ENCODE measurements at regions not wholly inside any gene's neighbourhood (a gene's known extent, or its start where the extent isn't known, plus 50 kb on each side); places are given as distances from the start of the nearest gene placed in this dataset.

DNA sequence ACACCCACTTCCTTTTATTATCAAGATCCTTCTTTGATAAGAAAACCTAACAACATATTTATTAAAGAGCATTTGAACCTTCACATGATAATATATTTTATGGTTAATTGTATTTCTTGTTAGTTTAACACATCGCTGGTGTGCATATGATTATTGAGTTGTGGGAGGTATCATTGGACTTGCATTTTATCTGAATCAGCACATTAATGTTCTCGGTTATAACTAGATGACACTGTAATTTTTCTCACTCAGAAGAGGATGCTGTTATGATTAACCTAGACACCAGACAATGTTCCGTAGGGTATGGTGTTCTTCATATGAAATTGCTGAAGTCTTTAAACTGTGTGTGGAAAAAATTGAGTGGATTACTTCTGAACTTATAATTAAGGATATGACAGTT lies 1188.3 kb upstream of the EPHA6 start:
- ATAC-seq (no peak), FAIRE-seq (no peak), DNase-seq (ENCODE audit: extremely low read depth in 1 of 4, low spot score in 3 of 4) (no peak)
- H3K4me3 ChIP-seq: no peak overlapping the region
- ChIA-PET CTCF (ENCODE audit: low intra/inter-chr PET ratio) (no interaction called here), POLR2A (no interaction called here)
- no peaks in the 10 kb centered on the region for H4K20me1 ChIP-seq (replicated peaks; ENCODE audit: control insufficient read depth, insufficient read depth, low read length)
- in situ Hi-C loops (cut with MboI): no loop called here
- TF ChIP-seq ZNF76 (CRISPR knock-in tag; IDR thresholded peaks at IDR 0.05; ENCODE audit: borderline replicate concordance): no peak
- TF ChIP-seq, protein P1, sequence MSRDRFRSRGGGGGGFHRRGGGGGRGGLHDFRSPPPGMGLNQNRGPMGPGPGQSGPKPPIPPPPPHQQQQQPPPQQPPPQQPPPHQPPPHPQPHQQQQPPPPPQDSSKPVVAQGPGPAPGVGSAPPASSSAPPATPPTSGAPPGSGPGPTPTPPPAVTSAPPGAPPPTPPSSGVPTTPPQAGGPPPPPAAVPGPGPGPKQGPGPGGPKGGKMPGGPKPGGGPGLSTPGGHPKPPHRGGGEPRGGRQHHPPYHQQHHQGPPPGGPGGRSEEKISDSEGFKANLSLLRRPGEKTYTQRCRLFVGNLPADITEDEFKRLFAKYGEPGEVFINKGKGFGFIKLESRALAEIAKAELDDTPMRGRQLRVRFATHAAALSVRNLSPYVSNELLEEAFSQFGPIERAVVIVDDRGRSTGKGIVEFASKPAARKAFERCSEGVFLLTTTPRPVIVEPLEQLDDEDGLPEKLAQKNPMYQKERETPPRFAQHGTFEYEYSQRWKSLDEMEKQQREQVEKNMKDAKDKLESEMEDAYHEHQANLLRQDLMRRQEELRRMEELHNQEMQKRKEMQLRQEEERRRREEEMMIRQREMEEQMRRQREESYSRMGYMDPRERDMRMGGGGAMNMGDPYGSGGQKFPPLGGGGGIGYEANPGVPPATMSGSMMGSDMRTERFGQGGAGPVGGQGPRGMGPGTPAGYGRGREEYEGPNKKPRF (IDR thresholded peaks at IDR 0.05; ENCODE audit: low read depth, low read length): no peak
- TF ChIP-seq NCOA1 (IDR thresholded peaks at IDR 0.05; ENCODE audit: low read depth): no peak
- TF ChIP-seq ZNF133 (CRISPR knock-in tag; IDR thresholded peaks at IDR 0.05): no peak
- no peak for TF ChIP-seq RBFOX2 (IDR thresholded peaks at IDR 0.05; ENCODE audit: low read depth, low read length)
- TF ChIP-seq IRF2 (CRISPR knock-in tag; IDR thresholded peaks at IDR 0.05): no peak
- TF ChIP-seq ETV1 (tag; conservative IDR thresholded peaks at IDR 0.05; ENCODE audit: low read depth): no peak
- TF ChIP-seq POLR2G (IDR thresholded peaks at IDR 0.05; ENCODE audit: low read depth, low read length): no peak
- TF ChIP-seq, protein P2, sequence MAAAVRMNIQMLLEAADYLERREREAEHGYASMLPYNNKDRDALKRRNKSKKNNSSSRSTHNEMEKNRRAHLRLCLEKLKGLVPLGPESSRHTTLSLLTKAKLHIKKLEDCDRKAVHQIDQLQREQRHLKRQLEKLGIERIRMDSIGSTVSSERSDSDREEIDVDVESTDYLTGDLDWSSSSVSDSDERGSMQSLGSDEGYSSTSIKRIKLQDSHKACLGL (CRISPR knock-in tag; IDR thresholded peaks at IDR 0.05; ENCODE audit: borderline replicate concordance, poor library complexity, severe bottlenecking): no peak
- TF ChIP-seq, protein P3, sequence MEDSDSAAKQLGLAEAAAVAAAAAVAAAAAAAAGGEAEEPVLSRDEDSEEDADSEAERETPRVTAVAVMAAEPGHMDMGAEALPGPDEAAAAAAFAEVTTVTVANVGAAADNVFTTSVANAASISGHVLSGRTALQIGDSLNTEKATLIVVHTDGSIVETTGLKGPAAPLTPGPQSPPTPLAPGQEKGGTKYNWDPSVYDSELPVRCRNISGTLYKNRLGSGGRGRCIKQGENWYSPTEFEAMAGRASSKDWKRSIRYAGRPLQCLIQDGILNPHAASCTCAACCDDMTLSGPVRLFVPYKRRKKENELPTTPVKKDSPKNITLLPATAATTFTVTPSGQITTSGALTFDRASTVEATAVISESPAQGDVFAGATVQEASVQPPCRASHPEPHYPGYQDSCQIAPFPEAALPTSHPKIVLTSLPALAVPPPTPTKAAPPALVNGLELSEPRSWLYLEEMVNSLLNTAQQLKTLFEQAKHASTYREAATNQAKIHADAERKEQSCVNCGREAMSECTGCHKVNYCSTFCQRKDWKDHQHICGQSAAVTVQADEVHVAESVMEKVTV (CRISPR knock-in tag; IDR thresholded peaks at IDR 0.05): no peak
- TF ChIP-seq ZC3H11A (IDR thresholded peaks at IDR 0.05; ENCODE audit: low read depth, low read length): no peak
- 0% methylated on average over 3 of the region's 3 CpGs for WGBS (ENCODE audit: insufficient coverage, low coverage, missing lambda C conversion rate)
- no peak overlapping the region for H3K4me2 ChIP-seq (ENCODE audit: insufficient read depth, low read length)
- intact Hi-C loops (cut with micrococcal nuclease): no loop called here
- H2AFZ ChIP-seq (ENCODE audit: low read depth, low read length): no peak overlapping the region
- H3K9ac ChIP-seq (ENCODE audit: insufficient read depth in 1 of 2, low read depth in 2 of 2, low read length in 2 of 2): no peak overlapping the region
- H3K9me1 ChIP-seq (ENCODE audit: control insufficient read depth, insufficient read depth, low read length): no peaks in the 10 kb centered on the region
- no peaks in the 10 kb centered on the region for H3K79me2 ChIP-seq (ENCODE audit: control insufficient read depth, insufficient read depth, low read length)
- H3K4me1 ChIP-seq (replicated peaks in 1 of 2; ENCODE audit: control insufficient read depth in 2 of 2, insufficient read depth in 2 of 2, low read length in 2 of 2): no peaks in the 10 kb centered on the region
- no peaks in the 10 kb centered on the region for H3K9me3 ChIP-seq (replicated peaks; ENCODE audit: control insufficient read depth, insufficient read depth, low read depth, low read length)
- no peaks in the 10 kb centered on the region for H3K36me3 ChIP-seq (ENCODE audit: control insufficient read depth, insufficient read depth, low read length)
- no peaks in the 10 kb centered on the region for H3K27me3 ChIP-seq (ENCODE audit: control insufficient read depth in 2 of 2, insufficient read depth in 2 of 2, low read length in 2 of 2)
- no peak overlapping the region for H3K27ac ChIP-seq (ENCODE audit: extremely low read depth, low read depth, low read length)
- no TSS peak for BruUV-seq (replicated peaks)

Measured in K562 (cell line).